GM12874 (cell line): ENCODE measurements at regions not wholly inside any gene's neighbourhood (a gene's known extent, or its start where the extent isn't known, plus 50 kb on each side); places are given as distances from the start of the nearest gene placed in this dataset.

Experiments
- CTCF ChIP-seq: IDR thresholded peaks from 2 replicates; pipeline ENCODE4 v1.5.1; 2011; ENCODE audit warnings: low read depth, mild to moderate bottlenecking, control low read depth, low read length, moderate library complexity; ENCODE audit not compliant: insufficient read depth

GRCh38 chr1:83697220-83697619 lies 301.7 kb downstream of the TTLL7 start:
- no peak for TF ChIP-seq CTCF

- TF ChIP-seq CTCF, result no peak
Observed at GRCh38 chr1:83694449-83694848, 304.5 kb downstream of the TTLL7 start.

- TF ChIP-seq CTCF, result no peak
Observed at GRCh38 chr1:83693427-83694126, 305.4 kb downstream of the TTLL7 start.

- no peak for TF ChIP-seq CTCF
Observed at GRCh38 chr1:83692524-83693381, 306.2 kb downstream of the TTLL7 start.

GRCh38 chr1:83691953-83692500 lies 306.9 kb downstream of the TTLL7 start:
- TF ChIP-seq CTCF, result no peak

GRCh38 chr1:83689921-83690868 lies 308.7 kb downstream of the TTLL7 start:
- no peak for TF ChIP-seq CTCF
